ENCODE measurements at regions not wholly inside any gene's neighbourhood (a gene's known extent, or its start where the extent isn't known, plus 50 kb on each side); places are given as distances from the start of the nearest gene placed in this dataset.
A peak's percentile ranks its signal among the peaks of the same experiment; 100 is the strongest.

GRCh38 chr3:18575573-18575972 is 150.4 kb upstream of the SATB1 start:
- intact Hi-C loops (cut with micrococcal nuclease), result no loop called here
- peaks cover 9% of the 10 kb centered on the region for H3K27me3 Mint-ChIP-seq (ENCODE audit: insufficient read depth, unreplicated experiment)
- no peaks in the 10 kb centered on the region for H3K36me3 Mint-ChIP-seq (ENCODE audit: insufficient read depth, unreplicated experiment)
- peaks cover 5% of the 10 kb centered on the region for H3K4me1 Mint-ChIP-seq (ENCODE audit: insufficient read depth, unreplicated experiment)
- no peak overlapping the region for H3K27ac Mint-ChIP-seq (ENCODE audit: low read depth, unreplicated experiment)
- POLR2A ChIA-PET, result no interaction called here
- BruUV-seq (replicated peaks), result no TSS peak
- H3K9me3 Mint-ChIP-seq (ENCODE audit: unreplicated experiment), result no peaks in the 10 kb centered on the region
- CTCF ChIA-PET, result interaction anchor here (0.6 kb wide), 1 partner anchor 844 kb away, joined by 3 read pairs; no protein-coding TSS in a partner anchor
- DNase-seq (ENCODE audit: unreplicated experiment), result peak; percentile 58
- no peak overlapping the region for H3K4me3 Mint-ChIP-seq (ENCODE audit: unreplicated experiment)
- TF ChIP-seq, protein P1, sequence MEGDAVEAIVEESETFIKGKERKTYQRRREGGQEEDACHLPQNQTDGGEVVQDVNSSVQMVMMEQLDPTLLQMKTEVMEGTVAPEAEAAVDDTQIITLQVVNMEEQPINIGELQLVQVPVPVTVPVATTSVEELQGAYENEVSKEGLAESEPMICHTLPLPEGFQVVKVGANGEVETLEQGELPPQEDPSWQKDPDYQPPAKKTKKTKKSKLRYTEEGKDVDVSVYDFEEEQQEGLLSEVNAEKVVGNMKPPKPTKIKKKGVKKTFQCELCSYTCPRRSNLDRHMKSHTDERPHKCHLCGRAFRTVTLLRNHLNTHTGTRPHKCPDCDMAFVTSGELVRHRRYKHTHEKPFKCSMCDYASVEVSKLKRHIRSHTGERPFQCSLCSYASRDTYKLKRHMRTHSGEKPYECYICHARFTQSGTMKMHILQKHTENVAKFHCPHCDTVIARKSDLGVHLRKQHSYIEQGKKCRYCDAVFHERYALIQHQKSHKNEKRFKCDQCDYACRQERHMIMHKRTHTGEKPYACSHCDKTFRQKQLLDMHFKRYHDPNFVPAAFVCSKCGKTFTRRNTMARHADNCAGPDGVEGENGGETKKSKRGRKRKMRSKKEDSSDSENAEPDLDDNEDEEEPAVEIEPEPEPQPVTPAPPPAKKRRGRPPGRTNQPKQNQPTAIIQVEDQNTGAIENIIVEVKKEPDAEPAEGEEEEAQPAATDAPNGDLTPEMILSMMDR (IDR thresholded peaks at IDR 0.05; ENCODE audit: unreplicated experiment), result no peak

DNA sequence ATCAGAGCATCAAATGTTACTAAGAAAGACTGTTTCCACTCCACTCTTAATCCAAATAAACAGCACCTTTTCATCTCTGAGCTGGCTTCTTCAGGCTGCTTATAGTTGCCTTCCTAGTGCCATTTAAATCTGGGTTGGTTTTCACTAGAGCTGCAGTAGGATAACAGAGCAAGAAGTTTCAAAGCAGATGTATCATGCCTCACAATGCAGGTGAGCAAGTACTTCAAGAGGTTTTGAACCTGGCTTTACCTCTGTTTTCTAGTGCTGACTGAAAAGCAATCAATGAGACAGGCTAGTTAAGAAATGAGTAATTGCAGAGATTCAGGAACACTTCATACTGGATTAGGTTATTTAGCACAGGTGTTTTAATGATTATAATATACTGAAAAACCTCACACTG is 147.7 kb upstream of the SATB1 start:
- POLR2A ChIA-PET, result no interaction called here
- CTCF ChIA-PET, result interaction anchor here (0.6 to 2.4 kb wide), 2 partner anchors 13 to 131 kb away, joined by 3 to 11 read pairs; no protein-coding TSS in a partner anchor
- Mint-ChIP-seq H3K27me3 (ENCODE audit: insufficient read depth, unreplicated experiment) (peaks cover 15% of the 10 kb centered on the region), H3K9me3 (ENCODE audit: unreplicated experiment) (no peaks in the 10 kb centered on the region), H3K4me1 (ENCODE audit: insufficient read depth, unreplicated experiment) (peaks cover 5% of the 10 kb centered on the region), H3K4me3 (ENCODE audit: unreplicated experiment) (no peak overlapping the region), H3K36me3 (ENCODE audit: insufficient read depth, unreplicated experiment) (no peaks in the 10 kb centered on the region), H3K27ac (ENCODE audit: low read depth, unreplicated experiment) (no peak overlapping the region)
- TF ChIP-seq, protein P1 (IDR thresholded peaks at IDR 0.05; ENCODE audit: unreplicated experiment), result no peak
- no peak for DNase-seq (ENCODE audit: unreplicated experiment)
- BruUV-seq (replicated peaks), result no TSS peak
- intact Hi-C loops (cut with micrococcal nuclease), result no loop called here

- Mint-ChIP-seq H3K36me3 (ENCODE audit: insufficient read depth, unreplicated experiment) (no peaks in the 10 kb centered on the region), H3K27ac (ENCODE audit: low read depth, unreplicated experiment) (no peak overlapping the region), H3K27me3 (ENCODE audit: insufficient read depth, unreplicated experiment) (peaks cover 29% of the 10 kb centered on the region), H3K4me3 (ENCODE audit: unreplicated experiment) (no peak overlapping the region), H3K9me3 (ENCODE audit: unreplicated experiment) (no peaks in the 10 kb centered on the region), H3K4me1 (ENCODE audit: insufficient read depth, unreplicated experiment) (no peaks in the 10 kb centered on the region)
- TF ChIP-seq, protein P1 (IDR thresholded peaks at IDR 0.05; ENCODE audit: unreplicated experiment), result no peak
- intact Hi-C loops (cut with micrococcal nuclease), result no loop called here
- ChIA-PET POLR2A (no interaction called here), CTCF (no interaction called here)
- no TSS peak for BruUV-seq (replicated peaks)
- no peak for DNase-seq (ENCODE audit: unreplicated experiment)
These were observed 142.2 kb upstream of the SATB1 start for GRCh38 chr3:18567293-18567692.

- ChIA-PET POLR2A (no interaction called here), CTCF (interaction anchor here (0.6 to 5.1 kb wide), 4 partner anchors 50 to 1071 kb away, joined by 3 to 71 read pairs (median 4); no protein-coding TSS in a partner anchor)
- Mint-ChIP-seq H3K4me1 (ENCODE audit: insufficient read depth, unreplicated experiment) (no peaks in the 10 kb centered on the region), H3K27ac (ENCODE audit: low read depth, unreplicated experiment) (no peak overlapping the region), H3K36me3 (ENCODE audit: insufficient read depth, unreplicated experiment) (no peaks in the 10 kb centered on the region), H3K9me3 (ENCODE audit: unreplicated experiment) (no peaks in the 10 kb centered on the region), H3K27me3 (ENCODE audit: insufficient read depth, unreplicated experiment) (peaks cover 45% of the 10 kb centered on the region), H3K4me3 (ENCODE audit: unreplicated experiment) (no peak overlapping the region)
- TF ChIP-seq, protein P1 (IDR thresholded peaks at IDR 0.05; ENCODE audit: unreplicated experiment), result no peak
- DNase-seq (ENCODE audit: unreplicated experiment), result no peak
- intact Hi-C loops (cut with micrococcal nuclease), result no loop called here
- BruUV-seq (replicated peaks), result no TSS peak
These were observed 137.4 kb upstream of the SATB1 start for GRCh38 chr3:18562364-18563154.
